ENCODE measurements at regions not wholly inside any gene's neighbourhood (a gene's known extent, or its start where the extent isn't known, plus 50 kb on each side); places are given as distances from the start of the nearest gene placed in this dataset.
"Not testable (repeated sequence)": the region's sequence is repeated elsewhere in the genome, so short reads cannot be mapped to it uniquely, and the experiment has no call there.

DNA sequence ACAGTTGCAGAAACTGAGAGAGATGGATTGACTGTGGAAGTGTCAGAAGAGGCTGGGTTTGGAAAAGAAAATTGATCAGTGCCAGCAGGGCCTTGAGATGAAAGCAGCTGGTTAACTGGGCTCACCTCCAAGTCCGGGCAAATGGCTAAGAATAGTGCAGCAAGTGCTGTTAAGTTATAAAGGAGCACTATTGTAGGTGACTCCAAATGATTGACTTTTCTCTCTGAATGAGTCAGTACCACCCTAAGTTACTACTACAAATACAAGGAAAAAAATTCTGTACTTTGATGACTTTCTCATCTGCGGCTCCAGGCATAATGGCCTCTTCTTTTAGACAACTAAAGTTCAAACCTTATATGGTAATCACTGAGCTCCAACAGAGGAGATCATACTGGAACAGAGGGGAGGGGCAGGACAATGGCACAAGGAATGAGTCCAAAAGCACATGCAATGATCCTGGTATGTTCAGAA, 733.4 kb upstream of the INTU start:
- DNase-seq: no peak

DNA sequence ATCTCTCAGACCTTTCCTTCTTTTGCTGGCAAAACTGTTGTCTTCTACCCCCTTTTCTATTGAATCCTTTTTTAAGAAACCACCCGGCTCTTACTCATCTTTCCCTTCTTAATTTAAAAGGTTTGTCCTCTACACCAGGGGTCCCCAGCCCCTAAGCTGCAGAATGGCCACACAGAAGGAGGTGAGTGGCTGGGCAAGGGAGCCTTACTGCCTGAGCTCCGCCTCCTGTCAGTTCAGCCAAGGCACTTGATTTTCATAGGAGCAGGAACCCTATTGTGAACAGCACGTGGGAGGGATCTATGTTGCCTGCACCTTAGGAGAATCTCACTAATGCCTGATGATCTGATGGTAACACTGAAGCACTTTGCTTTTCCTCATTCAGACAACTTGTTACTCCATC, 726.3 kb upstream of the INTU start:
- DNase-seq: no peak

DNA sequence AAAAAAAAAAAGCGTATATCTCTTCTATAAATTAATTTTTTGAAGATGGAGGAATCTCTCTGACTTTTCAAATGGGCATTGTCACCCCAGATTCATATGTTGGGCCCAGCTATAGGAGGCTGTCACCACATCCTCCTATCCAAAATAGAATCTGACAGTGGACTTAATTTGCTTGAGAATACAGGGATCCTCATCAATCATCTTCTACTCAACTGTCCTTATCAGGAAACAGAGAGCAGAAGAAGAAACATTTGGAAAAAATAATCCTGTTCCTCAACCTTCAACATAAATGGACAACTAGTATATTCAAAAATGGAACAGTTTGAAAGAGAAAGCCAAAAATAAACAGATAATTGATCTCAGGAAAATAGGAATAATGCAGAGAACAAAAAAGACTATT, 725.4 kb upstream of the INTU start:
- no peak for DNase-seq

DNA sequence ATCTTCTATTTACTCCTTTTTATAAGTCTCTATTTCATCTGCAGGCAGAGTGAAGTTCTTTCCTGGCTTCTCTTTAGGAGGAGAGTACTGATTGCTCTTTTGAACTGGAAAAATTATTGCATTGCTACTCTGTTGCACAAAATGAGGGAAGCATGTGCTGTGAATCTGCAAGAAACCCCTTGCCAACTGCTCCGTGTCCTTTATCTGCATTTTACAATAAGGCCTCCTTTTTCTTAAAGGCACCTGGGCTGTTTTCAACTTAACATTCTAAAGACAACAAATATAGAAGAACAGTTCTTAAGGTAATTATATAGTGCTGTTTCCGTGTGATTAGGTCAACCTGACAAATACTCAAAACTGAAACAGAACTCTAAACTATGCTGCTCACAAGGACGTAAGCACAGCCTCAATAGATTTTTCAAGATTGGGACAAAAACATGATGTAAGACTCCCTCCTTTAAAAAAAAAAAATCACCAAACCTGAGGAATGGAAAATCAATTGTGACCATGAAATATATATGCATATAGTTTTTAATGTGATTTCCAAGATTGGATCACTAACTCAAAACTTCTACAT, 716.6 kb upstream of the INTU start:
- no peak for DNase-seq

DNA sequence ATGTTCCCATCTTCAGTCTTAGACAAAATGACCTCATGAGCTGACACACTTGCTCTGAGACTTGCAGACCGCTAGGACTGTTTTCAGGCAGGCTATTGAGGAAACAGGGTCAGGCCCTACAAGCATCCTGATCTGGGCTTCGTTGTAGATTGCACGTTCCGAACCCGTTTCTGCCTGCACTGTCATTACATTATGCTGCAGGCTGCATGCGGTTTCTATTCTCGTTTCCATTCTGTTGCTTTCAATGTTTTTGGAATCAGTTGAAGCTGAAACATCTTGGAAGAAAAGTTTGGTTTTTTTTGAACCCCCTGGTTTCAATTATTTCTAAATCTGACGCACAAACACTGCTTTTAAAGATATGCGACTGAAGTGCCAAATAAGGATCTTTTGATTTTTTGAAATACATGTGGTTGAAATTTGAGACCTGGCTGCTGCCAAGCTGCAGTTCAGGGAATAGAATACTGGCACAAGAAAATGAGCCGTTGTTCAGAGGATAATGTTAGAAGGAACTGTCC, 716.1 kb upstream of the INTU start:
- DNase-seq: no peak

DNA sequence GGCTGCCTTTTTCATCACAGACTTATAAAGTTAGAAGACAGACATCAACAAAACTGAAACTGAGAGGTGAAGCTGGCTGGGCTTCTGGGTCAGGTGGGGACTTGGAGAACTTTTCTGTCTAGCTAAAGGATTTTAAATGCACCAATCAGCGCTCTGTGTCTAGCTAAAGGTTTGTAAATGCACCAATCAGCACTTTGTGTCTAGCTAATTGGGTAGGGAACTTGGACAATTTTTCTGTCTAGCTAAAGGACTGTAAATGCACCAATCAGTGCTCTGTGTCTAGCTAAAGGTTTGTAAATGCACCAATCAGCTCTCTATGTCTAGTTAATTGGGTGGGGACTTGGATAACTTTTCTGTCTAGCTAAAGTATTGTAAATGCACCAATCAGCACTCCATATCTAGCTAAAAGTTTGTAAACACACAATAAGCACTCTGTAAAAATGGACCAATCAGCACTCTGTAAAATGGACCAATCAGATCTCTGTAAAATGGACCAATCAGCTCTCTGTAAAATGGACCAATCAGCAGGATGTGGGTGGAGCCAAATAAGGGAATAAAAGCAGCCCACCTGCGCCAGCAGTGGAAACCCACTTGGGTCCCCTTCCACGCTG, 710.3 kb upstream of the INTU start:
- not testable (repeated sequence) for DNase-seq

DNA sequence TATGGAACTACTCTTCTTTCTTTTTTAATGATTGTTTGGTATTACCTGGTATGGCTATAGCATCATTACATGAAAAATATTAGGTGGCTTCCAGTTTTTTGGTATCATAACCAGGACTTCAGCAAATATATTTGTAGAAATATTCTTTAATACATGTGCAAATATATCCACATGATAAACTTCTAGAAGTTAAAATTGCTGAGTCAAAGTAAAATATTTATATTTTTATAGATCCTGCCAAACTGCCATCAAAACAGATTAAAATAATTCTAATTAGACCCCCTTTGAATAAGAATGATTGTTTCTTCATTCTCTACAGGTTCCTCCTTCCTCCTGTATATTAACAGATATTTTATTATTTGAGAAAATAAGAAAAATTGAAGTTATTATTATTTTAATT, 708.5 kb upstream of the INTU start:
- DNase-seq: no peak

DNA sequence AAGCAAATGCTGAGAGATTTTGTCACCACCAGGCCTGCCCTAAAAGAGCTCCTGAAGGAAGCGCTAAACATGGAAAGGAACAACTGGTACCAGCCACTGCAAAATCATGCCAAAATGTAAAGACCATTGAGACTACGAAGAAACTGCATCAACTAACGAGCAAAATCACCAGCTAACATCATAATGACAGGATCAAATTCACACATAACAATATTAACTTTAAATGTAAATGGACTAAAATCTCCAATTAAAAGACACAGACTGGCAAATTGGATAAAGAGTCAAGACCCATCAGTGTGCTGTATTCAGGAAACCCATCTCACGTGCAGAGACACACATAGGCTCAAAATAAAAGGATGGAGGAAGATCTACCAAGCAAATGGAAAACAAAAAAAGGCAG, 702.7 kb upstream of the INTU start:
- DNase-seq: not testable (repeated sequence)

DNA sequence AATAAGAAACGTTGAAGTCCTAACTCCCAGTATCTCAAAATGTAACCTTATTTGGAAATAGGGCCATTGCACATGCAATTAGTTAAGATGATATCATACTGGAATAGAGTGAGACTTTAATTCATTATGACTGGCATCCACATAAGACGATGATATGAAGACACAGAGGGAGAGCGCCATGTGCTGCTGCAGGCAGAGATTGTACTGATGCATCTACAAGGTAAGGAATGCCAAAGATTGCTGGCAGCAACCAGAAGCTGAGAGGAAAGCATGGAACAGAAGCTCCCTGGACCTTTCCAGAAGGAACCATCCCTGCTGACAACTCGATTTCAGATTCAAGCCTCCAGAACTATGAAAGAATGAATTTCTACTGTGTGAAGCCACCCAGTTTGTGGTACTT, 697.0 kb upstream of the INTU start:
- DNase-seq: no peak

DNA sequence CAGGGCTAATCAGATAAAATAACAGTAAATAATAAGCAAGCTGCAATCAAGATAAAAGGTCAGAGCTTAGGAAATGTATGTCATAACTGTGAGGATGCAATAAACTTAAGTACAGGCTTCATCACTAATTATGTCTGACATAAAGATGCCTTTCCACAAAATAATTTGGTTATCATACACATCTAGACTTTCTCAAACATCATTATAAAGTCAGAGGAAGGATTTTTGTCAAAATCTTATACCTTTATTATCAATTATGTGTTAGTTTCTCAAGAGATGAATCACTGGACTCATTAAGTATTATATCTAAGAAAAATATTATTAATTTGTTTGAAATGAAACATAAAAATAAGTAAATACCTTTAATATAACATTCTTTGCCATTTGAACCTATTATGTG, 695.4 kb upstream of the INTU start:
- no peak for DNase-seq

DNA sequence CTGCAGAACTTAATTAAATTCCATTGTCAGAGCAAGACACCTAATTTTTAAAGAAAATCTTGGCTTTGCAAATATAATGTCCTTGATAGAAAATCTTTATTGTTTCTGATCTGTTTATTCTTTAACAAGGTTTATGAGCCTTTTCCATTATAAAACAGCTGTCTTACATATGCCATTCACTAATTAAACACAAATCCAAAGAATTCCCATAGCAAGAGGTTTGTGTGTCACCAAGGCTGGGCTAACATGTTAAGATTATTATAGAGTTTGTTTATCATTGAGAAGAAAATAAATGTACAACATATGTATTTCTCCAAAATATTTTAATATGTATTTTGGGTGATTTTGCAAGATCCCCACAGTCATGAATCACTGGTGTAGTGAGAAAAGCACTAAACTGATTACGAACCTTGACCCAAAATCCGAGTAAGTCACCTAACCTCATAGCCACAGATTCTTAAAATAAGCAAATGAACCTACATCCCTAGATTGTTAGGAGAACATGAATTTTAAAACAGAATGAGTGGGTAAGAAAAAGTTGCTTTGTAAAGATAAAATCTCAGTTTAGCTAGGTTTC, 694.8 kb upstream of the INTU start:
- DNase-seq: no peak

DNA sequence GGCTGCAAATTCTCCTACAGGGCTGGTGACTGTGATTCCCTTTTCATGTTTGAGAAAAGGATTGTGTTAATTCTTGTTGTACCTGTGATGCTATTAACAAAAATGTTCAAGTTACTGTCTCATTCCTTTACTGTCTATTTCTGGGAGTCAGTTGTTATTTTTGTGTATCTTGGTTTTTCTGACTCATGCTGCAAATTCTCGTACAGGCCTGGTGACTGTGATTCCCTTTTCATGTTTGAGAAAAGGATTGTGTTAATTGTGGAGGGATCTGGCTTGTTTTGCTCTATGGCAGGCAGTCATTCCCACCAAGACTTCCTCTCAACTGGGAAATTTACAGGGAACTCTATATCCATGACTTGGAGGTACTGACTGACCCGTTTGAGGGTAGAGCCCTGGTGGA, 693.4 kb upstream of the INTU start:
- no peak for DNase-seq

DNA sequence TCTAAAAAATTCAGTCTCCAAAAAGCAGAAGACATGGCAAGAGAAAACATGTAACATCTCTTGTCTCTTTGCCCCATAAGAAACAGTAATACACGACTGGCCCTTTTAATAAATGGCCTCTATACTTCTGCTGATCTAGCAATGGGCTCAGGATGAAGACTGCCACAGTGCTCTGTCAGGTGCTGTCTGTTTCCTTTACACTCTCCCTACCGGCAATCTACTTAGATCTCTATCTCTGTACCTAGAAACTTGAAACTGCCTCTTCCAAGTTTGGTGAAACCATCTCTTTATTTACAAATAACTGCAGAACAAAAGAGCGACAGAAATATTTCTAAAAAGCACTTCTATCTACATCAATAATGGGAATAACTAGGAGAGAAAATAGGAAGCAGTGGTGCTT, 685.2 kb upstream of the INTU start:
- DNase-seq: no peak

DNA sequence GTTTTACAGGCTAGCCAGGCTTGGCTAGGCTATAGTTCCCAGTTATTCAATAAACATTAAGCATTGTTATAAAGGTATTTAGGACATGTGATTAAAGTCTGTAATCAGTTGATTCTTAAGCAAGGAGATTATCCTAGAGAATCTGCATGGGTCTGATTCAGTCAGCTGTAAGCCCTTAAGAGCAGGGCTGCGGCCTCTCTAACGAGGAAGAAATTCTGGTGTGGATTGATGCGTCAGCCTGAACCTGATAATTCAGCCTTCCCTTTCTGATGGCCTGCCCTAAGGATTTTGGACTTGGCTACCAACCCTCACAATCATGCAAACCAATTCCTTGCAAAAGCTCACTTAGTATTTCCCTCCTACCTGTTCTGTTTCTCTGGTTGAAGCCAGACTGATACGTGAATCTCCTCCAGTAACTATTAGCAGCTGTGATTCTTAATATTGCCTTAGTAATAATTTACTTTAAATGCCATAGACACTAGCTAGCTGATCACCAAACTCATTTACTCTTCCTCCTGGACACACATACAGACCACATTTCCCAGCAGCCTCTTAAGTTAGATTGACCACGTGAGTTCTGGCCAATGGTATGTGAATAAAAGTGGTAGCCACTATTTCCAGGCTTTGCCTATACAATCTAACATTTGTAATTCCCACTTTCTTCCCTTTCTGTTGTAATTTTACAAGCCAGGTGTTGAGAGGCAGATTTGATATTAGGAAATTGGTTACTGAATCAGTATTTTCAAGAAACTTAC, 678.0 kb upstream of the INTU start:
- DNase-seq: no peak

DNA sequence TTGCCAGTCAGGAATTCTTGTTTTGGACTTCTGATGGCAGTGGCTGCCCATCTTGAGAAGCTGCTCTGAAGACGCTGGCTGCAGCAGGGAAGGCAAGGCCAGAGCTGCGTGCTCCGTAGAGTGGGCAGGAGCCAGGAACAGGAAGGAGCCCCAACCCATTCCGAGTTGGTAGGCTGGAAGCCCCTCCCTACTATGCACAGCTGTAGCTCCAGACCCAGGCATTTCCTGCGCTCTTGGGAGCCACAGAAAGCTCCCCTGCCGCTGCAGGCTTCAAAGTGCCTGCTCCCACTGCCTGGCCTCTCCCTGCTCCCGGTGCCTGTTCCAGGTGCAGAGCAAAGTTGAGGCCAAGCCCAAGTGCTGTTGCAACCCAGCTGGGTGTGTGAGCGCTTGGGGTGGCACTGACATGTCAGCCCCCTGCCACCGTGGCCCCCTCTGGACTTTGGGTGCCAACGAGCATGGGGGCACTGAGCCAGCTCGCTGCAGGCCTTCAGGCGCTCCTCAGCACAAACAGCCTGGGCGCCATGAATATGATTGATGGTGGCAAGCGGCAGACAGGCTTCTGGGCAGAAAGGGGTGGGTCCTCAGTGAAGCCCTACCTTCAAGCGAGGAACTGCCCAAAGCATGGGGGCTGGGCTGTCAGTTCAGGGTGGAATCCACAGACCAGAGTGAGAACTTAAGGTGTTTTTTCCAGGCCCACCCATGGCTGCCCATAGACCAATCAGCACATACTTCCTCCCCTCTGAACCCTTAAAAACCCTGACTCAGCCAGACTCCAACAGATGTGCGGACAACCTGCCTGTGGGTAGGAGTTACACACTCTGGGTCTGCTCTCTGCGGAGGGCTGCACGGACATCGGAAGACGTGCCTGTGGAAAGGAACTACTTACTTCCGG, 677.2 kb upstream of the INTU start:
- DNase-seq: no peak

DNA sequence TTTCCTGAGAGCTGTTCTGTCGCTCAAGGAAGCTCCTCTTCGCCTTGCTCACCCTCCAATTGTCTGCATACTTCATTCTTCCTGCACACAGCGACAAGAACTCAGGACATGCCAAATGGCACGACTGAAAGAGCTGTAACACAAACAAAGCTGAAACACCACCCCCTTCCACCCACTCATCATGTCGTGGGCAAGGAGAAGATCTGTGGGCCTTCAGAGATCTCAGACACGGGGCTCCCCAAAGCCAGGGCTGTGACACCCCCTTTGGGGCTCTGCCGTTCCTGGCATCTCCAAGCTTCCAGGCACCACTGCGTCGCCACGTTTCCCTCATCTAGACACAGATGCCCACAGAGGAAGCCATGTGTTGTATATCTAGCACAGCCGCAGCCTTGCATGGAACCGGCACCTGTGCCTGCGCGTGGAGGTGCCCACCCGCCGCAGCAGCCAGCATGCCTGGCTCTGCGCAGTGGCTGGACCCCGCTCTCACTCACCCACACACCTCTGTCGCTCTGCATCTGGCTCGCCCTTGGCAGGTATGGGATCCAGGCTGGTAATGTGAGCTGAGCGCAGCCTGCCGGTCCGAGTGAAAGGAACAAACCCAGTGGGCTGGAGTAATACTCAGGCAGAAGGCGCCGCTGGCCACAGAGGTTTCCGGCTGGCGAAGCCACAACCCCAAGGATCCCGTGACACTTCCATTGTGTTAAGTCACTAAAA, 676.4 kb upstream of the INTU start:
- no peak for DNase-seq

DNA sequence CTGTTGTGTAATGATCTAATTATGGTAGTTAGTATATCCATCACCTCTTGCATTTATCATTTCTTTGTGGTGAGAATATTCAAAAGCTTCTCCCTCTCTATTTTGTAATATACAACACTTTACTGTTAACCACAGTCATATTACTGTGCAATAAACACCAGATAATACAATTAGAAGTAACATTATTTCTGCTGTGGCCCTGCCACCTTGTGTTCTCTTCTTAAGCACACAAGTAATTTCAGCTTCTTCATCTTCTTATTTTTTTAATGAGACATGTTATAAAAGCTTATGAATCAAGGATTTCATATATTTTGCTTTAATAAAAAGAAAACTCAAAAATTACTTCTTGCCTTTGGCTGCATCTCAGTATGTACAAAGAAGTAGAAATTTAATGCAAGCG, 675.2 kb upstream of the INTU start:
- DNase-seq: no peak

DNA sequence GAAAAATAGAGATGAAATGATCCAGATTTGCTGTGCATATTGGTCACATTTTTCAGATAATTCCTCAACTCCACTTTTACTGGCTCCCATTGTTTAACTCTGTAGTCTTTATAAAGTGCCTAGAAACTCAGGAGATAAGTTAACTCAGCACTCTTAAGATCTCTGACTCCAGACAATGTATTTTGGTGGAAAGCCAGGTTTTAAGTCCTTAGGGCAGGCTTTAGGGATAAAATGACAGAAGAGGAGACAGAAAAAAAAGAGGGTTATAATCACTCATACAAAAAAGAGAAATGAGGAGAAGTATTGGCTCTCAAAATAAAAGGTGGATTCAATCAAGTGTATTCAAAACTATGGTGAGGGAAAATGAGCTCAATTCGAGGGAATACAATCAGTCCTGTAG, 674.8 kb upstream of the INTU start:
- DNase-seq: no peak

DNA sequence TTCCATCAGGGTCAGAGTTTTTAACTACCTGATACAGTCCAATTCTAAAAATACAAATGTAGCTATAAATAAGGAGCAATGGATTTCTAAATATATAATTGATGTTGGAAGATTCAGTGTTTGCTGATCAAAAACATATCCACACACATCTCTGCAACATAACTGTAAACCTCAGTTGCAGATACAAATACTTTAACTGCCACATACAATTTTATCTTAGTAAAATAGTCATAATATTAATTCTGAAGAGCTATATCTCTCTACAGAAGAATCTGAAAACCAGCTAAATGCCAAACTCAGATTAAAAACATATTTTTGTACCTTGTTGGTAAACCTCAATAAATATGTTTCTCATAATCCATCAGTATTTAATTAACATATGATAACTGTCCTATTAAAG, 674.3 kb upstream of the INTU start:
- DNase-seq: no peak

DNA sequence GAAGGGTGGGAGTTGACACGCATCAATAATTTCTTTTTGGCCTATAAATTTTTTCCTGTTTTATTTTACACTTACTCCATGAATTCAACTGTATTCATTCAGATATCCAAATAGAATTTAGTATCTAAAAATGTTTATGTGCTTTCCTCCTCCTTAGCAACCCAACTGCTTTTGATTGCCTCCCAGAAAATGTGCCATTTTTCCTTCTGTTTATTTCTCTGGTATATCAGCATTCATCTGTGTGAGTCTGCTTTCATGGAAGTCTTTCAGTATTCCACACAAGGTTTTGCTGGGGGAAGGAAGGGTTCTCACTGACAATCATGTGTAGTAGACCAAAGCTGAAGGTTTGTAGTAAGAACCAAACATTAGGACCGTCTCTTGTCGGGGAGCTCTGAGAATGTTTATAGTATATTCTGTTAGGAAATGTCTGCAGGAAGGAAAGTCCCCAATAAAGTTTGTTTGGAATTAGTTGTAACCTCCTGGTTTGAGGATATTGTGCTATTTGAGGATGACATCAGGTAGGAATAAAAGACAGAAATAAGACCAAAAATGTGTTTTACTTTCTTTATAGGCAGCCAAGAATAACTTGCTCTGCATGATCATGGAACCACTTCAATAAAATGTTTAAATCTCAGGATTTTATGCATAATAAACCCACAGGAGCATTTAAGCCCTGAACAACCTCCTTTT, 673.6 kb upstream of the INTU start:
- no peak for DNase-seq

DNA sequence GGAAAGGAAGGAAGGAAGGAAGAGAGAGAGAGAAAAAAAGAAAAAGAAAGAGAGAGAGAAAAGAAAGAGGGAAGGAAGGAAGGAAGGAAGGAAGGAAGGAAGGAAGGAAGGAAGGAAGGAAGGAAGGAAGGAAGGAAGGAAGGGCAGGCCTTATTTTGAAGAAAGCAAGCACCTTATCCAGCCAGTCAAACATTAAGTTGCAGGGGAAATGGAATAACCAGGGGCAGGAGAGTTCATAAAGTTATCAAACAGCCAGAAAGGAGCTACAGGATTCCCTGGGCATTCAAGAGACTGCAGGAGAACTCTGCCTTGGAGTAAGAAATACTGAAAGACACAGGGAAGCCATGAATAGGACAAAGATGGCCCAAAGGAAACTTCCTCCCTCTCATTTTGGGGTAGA, 672.0 kb upstream of the INTU start:
- DNase-seq: no peak

DNA sequence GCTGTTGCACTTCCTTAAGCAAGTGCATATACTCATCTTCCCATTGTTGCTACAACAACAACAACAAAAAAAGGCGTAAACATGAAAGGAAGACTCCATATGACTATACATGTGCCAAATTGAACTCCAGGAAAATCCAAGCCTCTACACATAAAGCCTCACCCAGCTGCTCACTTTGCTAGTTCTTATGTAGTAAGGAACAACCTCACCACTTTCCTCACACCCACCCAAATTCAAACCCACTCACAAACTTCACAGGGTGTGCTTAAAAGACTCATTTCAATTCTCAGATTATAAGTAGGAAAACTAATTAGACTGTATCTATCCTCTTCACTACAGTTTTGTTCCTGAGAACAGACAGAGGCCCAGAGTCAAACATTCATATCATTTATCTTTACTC, 671.1 kb upstream of the INTU start:
- no peak for DNase-seq
